H9 (cell line): ENCODE measurements at regions not wholly inside any gene's neighbourhood (a gene's known extent, or its start where the extent isn't known, plus 50 kb on each side); places are given as distances from the start of the nearest gene placed in this dataset.

Source experiments
- DNase-seq: peaks from one replicate; pipeline ENCODE4 v3.0.0-alpha.2; 2017
- H2AFZ ChIP-seq: one replicate; pipeline ENCODE4 v1.6.1; 2013; ENCODE audit warnings: mild to moderate bottlenecking, low read length, control low read depth, moderate library complexity
- H2AK5ac ChIP-seq: 2 replicates; pipeline ENCODE4 v1.6.1; 2013; ENCODE audit warnings: low read length, control low read depth, mixed read lengths; ENCODE audit not compliant: insufficient read length
- H2BK120ac ChIP-seq: one replicate; pipeline ENCODE4 v1.6.1; 2013; ENCODE audit warnings: low read depth, mild to moderate bottlenecking, low read length, control low read depth, inconsistent platforms; ENCODE audit not compliant: poor library complexity, severe bottlenecking
- H2BK12ac ChIP-seq: 2 replicates; pipeline ENCODE4 v1.6.1; 2013; ENCODE audit warnings: low read length, control low read depth, mixed read lengths, low read depth; ENCODE audit not compliant: insufficient read length
- H2BK15ac ChIP-seq: 2 replicates; pipeline ENCODE4 v1.6.1; 2013; ENCODE audit warnings: low read depth, low read length, control low read depth
- H2BK20ac ChIP-seq: one replicate; pipeline ENCODE4 v1.6.1; 2013; ENCODE audit warnings: low read depth, mild to moderate bottlenecking, low read length, control low read depth, inconsistent platforms; ENCODE audit not compliant: poor library complexity, severe bottlenecking
- H2BK5ac ChIP-seq: 2 replicates; pipeline ENCODE4 v1.6.1; 2013; ENCODE audit warnings: low read length, control low read depth, mixed read lengths; ENCODE audit not compliant: insufficient read length
- H3K14ac ChIP-seq: 2 replicates; pipeline ENCODE4 v1.6.1; 2013; ENCODE audit warnings: low read length, control low read depth; ENCODE audit not compliant: insufficient read depth
- H3K18ac ChIP-seq: 2 replicates; pipeline ENCODE4 v1.6.1; 2013; ENCODE audit warnings: low read depth, mild to moderate bottlenecking, mixed read lengths, low read length, control low read depth; ENCODE audit not compliant: insufficient read length
- H3K23ac ChIP-seq: 2 replicates; pipeline ENCODE4 v1.6.1; 2013; ENCODE audit warnings: low read length, control low read depth, mixed read lengths, low read depth; ENCODE audit not compliant: insufficient read length
- H3K23me2 ChIP-seq: 2 replicates; pipeline ENCODE4 v1.6.1; 2013; ENCODE audit warnings: low read depth, mild to moderate bottlenecking, mixed read lengths, low read length, control low read depth; ENCODE audit not compliant: insufficient read length, poor library complexity, severe bottlenecking
- H3K27ac ChIP-seq: 2 replicates; pipeline ENCODE4 v1.5.1; 2013; ENCODE audit warnings: low read length, control low read depth, mixed read lengths, low read depth; ENCODE audit not compliant: insufficient read length
- H3K27me3 ChIP-seq: 2 replicates; pipeline ENCODE4 v1.6.1; 2013; ENCODE audit warnings: low read length, control low read depth, inconsistent platforms; ENCODE audit not compliant: insufficient read depth
- H3K4ac ChIP-seq: 2 replicates; pipeline ENCODE4 v1.6.1; 2013; ENCODE audit warnings: low read depth, mild to moderate bottlenecking, control low read depth, inconsistent platforms, low read length, moderate library complexity
- H3K4me1 ChIP-seq: 2 replicates; pipeline ENCODE4 v1.6.1; 2013; ENCODE audit warnings: low read length, control low read depth, inconsistent platforms; ENCODE audit not compliant: insufficient read depth
- H3K4me2 ChIP-seq: 2 replicates; pipeline ENCODE4 v1.6.1; 2013; ENCODE audit warnings: low read length, control low read depth, mixed read lengths; ENCODE audit not compliant: insufficient read length, insufficient read depth
- H3K56ac ChIP-seq: 2 replicates; pipeline ENCODE4 v1.6.1; 2013; ENCODE audit warnings: low read depth, mild to moderate bottlenecking, mixed read lengths, low read length, control low read depth; ENCODE audit not compliant: insufficient read length
- H3K79me1 ChIP-seq: 2 replicates; pipeline ENCODE4 v1.6.1; 2013; ENCODE audit warnings: low read depth, mild to moderate bottlenecking, moderate library complexity, low read length, control low read depth, inconsistent platforms; ENCODE audit not compliant: insufficient read depth, poor library complexity, severe bottlenecking
- H3K79me2 ChIP-seq: 2 replicates; pipeline ENCODE4 v1.6.1; 2013; ENCODE audit warnings: low read length, control low read depth, inconsistent platforms; ENCODE audit not compliant: insufficient read depth
- H3K9ac ChIP-seq: 2 replicates; pipeline ENCODE4 v1.6.1; 2013; ENCODE audit warnings: low read length, control low read depth, mixed read lengths; ENCODE audit not compliant: insufficient read length; ENCODE audit errors: extremely low read depth
- H3K9me3 ChIP-seq: one replicate; pipeline ENCODE4 v1.6.1; 2013; ENCODE audit warnings: low read depth, low read length, inconsistent platforms; ENCODE audit not compliant: control insufficient read depth
- H3T11ph ChIP-seq: one replicate; pipeline ENCODE4 v1.6.1; 2013; ENCODE audit warnings: mild to moderate bottlenecking, low read length, control low read depth, inconsistent platforms
- H4K20me1 ChIP-seq: one replicate; pipeline ENCODE4 v1.6.1; 2013; ENCODE audit not compliant: control insufficient read depth, insufficient read length, insufficient read depth
- H4K5ac ChIP-seq: 2 replicates; pipeline ENCODE4 v1.6.1; 2013; ENCODE audit warnings: low read depth, mild to moderate bottlenecking, mixed read lengths, low read length, control low read depth; ENCODE audit not compliant: insufficient read length
- H4K8ac ChIP-seq: replicated peaks from 2 replicates; pipeline ENCODE4 v1.6.1; 2013; ENCODE audit warnings: low read length, control low read depth, mixed read lengths, low read depth; ENCODE audit not compliant: insufficient read length
- H4K91ac ChIP-seq: 2 replicates; pipeline ENCODE4 v1.6.1; 2013; ENCODE audit warnings: low read depth, mild to moderate bottlenecking, moderate library complexity, mixed read lengths, low read length, control low read depth; ENCODE audit not compliant: insufficient read length
- H3K27ac Mint-ChIP-seq, 3 experiments: 2 replicates in 2 of 3; 3 replicates in 1 of 3; pipeline ENCODE4 v1.8.0; 2020 to 2021; ENCODE audit warnings: mixed read lengths in 3 of 3, mild to moderate bottlenecking in 1 of 3, moderate library complexity in 1 of 3
- H3K27me3 Mint-ChIP-seq: 2 replicates; pipeline ENCODE4 v1.8.0; 2021; ENCODE audit warnings: low read depth, mild to moderate bottlenecking, moderate library complexity, mixed read lengths
- H3K36me3 Mint-ChIP-seq, 3 experiments: 2 replicates in 2 of 3; 3 replicates in 1 of 3; pipeline ENCODE4 v1.8.0; 2020 to 2021; ENCODE audit warnings: low read depth in 3 of 3, mixed read lengths in 3 of 3; ENCODE audit not compliant: insufficient read depth in 1 of 3
- H3K4me1 Mint-ChIP-seq, 2 experiments: 2 replicates each; pipeline ENCODE4 v1.8.0; 2020; ENCODE audit warnings: mixed read lengths in 2 of 2
- H3K4me3 Mint-ChIP-seq, 2 experiments: 2 replicates in 1 of 2; 3 replicates in 1 of 2; pipeline ENCODE4 v1.8.0; 2020 to 2021; ENCODE audit warnings: mild to moderate bottlenecking in 2 of 2, mixed read lengths in 2 of 2, moderate library complexity in 1 of 2
- H3K9me3 Mint-ChIP-seq, 2 experiments: 2 replicates in 1 of 2; 3 replicates in 1 of 2; pipeline ENCODE4 v1.8.0; 2020; ENCODE audit warnings: mild to moderate bottlenecking in 2 of 2, mixed read lengths in 2 of 2, moderate library complexity in 1 of 2
- WGBS: extraction: QIAGEN DNeasy Blood & Tissue Kit; methylation state at CpG from one replicate; pipeline ENCODE4 v1.1.7; 2013; ENCODE audit warnings: missing lambda C conversion rate, low lambda C conversion rate, mixed read lengths; ENCODE audit not compliant: insufficient read length; ENCODE audit errors: extremely low coverage; 5-methylcytosine and 5-hydroxymethylcytosine counted together
- TF ChIP-seq, protein P1 (sequence below): fragments of 200-600 bp; sonication (generic); conservative IDR thresholded peaks from 3 replicates; pipeline ENCODE4 v1.8.0; 2021; ENCODE audit warnings: antibody characterized with exemption, mild to moderate bottlenecking

DNA sequence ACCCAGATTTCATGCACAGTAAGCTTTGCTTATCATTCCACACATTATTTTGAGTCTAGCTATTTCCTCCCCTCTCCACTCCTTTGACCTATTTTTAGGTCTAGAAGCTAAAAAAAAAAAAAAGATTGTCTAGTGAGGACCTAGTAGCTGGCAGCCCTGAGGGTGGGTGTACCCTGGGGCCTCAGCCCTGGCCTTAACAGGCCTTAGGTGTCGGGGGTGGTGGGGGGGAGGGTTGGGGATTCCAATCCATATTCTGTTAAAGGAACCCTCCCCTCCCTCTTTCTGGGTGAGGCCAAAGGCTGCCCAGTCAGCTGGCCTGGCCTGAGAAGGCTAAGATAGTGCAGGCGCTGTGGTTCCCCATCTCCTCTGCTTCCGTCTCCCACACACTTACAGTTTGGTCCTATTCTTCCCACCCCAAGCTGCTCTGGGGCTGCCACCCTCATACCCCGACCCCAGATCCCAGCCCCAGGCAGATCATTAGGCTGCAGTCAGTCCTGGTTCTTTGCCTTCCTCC, 65.5 kb upstream of the HK2 start:
- H2BK5ac ChIP-seq = no peak overlapping the region
- H3K79me2 ChIP-seq = no peaks in the 10 kb centered on the region
- no peak overlapping the region for H4K5ac ChIP-seq
- Mint-ChIP-seq H3K4me1 (peaks cover 16% of the 10 kb centered on the region in 2 experiments), H3K27me3 (no peaks in the 10 kb centered on the region), H3K36me3 (0 out of 7 replicates have a peak, but pooled peaks cover 0 to 3% (median 0%) of the 10 kb centered on the region in 3 experiments), H3K9me3 (no peaks in the 10 kb centered on the region), H3K4me3 (no peak overlapping the region), H3K27ac (no peak overlapping the region)
- H3K56ac ChIP-seq = no peak overlapping the region
- H2BK20ac ChIP-seq = no peak overlapping the region
- TF ChIP-seq, protein P1, sequence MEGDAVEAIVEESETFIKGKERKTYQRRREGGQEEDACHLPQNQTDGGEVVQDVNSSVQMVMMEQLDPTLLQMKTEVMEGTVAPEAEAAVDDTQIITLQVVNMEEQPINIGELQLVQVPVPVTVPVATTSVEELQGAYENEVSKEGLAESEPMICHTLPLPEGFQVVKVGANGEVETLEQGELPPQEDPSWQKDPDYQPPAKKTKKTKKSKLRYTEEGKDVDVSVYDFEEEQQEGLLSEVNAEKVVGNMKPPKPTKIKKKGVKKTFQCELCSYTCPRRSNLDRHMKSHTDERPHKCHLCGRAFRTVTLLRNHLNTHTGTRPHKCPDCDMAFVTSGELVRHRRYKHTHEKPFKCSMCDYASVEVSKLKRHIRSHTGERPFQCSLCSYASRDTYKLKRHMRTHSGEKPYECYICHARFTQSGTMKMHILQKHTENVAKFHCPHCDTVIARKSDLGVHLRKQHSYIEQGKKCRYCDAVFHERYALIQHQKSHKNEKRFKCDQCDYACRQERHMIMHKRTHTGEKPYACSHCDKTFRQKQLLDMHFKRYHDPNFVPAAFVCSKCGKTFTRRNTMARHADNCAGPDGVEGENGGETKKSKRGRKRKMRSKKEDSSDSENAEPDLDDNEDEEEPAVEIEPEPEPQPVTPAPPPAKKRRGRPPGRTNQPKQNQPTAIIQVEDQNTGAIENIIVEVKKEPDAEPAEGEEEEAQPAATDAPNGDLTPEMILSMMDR = no peak
- H2AFZ ChIP-seq = no peak overlapping the region
- H3K18ac ChIP-seq = no peak overlapping the region
- no peaks in the 10 kb centered on the region for H4K20me1 ChIP-seq
- H3K79me1 ChIP-seq = no peaks in the 10 kb centered on the region
- H2BK120ac ChIP-seq = no peak overlapping the region
- H3K9ac ChIP-seq = no peak overlapping the region
- H3K4me1 ChIP-seq = peaks cover 4% of the 10 kb centered on the region
- H2BK15ac ChIP-seq = no peak overlapping the region
- H3K23me2 ChIP-seq = no peaks in the 10 kb centered on the region
- H3T11ph ChIP-seq = no peak overlapping the region
- H3K14ac ChIP-seq = no peak overlapping the region
- H3K4ac ChIP-seq = no peak overlapping the region
- no peak overlapping the region for H2BK12ac ChIP-seq
- no peak for DNase-seq
- H3K23ac ChIP-seq = no peak overlapping the region
- WGBS = no CpG with 5 or more reads among the region's 4 CpGs
- H3K9me3 ChIP-seq = no peaks in the 10 kb centered on the region
- no peak overlapping the region for H4K8ac ChIP-seq
- no peak overlapping the region for H3K27ac ChIP-seq
- H3K27me3 ChIP-seq = no peaks in the 10 kb centered on the region
- no peak overlapping the region for H2AK5ac ChIP-seq
- no peak overlapping the region for H3K4me2 ChIP-seq
- no peak overlapping the region for H4K91ac ChIP-seq
